ENCODE measurements at regions not wholly inside any gene's neighbourhood (a gene's known extent, or its start where the extent isn't known, plus 50 kb on each side); places are given as distances from the start of the nearest gene placed in this dataset.

DNA sequence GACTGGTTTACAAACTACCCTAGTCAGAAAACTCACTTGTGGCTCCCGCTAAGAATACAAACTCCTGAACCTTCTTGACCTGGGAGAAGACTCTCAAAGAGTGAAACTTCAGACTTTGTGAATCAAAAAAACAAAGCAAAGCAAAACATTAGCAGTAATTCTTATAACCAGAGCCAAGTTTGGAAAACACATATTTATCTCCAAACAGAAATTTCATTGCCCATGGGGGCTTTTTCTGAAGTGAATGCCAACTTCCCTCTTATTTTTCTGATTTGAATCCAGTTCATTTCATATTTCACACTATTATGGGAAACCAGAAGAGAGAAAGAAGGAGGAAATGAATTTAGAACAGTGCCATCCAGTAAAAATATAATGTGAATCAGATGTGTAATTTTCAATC, 55.7 kb upstream of the ZNF385D start:
- no peak for TF ChIP-seq RAD21 (IDR thresholded peaks at IDR 0.05; ENCODE audit: low read depth)
- no peak for TF ChIP-seq EGR1 (IDR thresholded peaks at IDR 0.05; ENCODE audit: low read depth)
- TF ChIP-seq, protein P1, sequence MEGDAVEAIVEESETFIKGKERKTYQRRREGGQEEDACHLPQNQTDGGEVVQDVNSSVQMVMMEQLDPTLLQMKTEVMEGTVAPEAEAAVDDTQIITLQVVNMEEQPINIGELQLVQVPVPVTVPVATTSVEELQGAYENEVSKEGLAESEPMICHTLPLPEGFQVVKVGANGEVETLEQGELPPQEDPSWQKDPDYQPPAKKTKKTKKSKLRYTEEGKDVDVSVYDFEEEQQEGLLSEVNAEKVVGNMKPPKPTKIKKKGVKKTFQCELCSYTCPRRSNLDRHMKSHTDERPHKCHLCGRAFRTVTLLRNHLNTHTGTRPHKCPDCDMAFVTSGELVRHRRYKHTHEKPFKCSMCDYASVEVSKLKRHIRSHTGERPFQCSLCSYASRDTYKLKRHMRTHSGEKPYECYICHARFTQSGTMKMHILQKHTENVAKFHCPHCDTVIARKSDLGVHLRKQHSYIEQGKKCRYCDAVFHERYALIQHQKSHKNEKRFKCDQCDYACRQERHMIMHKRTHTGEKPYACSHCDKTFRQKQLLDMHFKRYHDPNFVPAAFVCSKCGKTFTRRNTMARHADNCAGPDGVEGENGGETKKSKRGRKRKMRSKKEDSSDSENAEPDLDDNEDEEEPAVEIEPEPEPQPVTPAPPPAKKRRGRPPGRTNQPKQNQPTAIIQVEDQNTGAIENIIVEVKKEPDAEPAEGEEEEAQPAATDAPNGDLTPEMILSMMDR (IDR thresholded peaks at IDR 0.05 in 2 of 3, conservative IDR thresholded peaks at IDR 0.05 in 1 of 3; ENCODE audit: borderline replicate concordance in 1 of 3, insufficient read depth in 1 of 3, low read depth in 2 of 3, low read length in 2 of 3) = no peak
- no peak for TF ChIP-seq CBX3 (IDR thresholded peaks at IDR 0.05; ENCODE audit: low read depth)
